Right cardiac atrium (tissue), 5 donors: ENCODE measurements at regions not wholly inside any gene's neighbourhood (a gene's known extent, or its start where the extent isn't known, plus 50 kb on each side); places are given as distances from the start of the nearest gene placed in this dataset.

Experiments used
- ATAC-seq, 2 donors: fragments of 200-7000 bp; cut with Tn5 transposase; one replicate each; pipeline versions ENCODE4 v1.8.0 to v1.9.1; 2020; ENCODE audit warnings: moderate library complexity in 2 of 2, mild to moderate bottlenecking in 1 of 2
- DNase-seq, 3 donors: peaks; one replicate each; pipeline ENCODE4 v3.0.0-alpha.2; 2020
- H3K27ac ChIP-seq: one replicate; pipeline ENCODE4 v1.5.1; 2013; ENCODE audit warnings: mild to moderate bottlenecking, low read length, control low read depth, moderate library complexity
- H3K27me3 ChIP-seq: one replicate; pipeline ENCODE4 v1.6.1; 2013; ENCODE audit not compliant: control insufficient read depth, insufficient read depth
- H3K4me1 ChIP-seq: one replicate; pipeline ENCODE4 v1.6.1; 2013; ENCODE audit warnings: low read length; ENCODE audit not compliant: control insufficient read depth, insufficient read depth
- H3K4me3 ChIP-seq: one replicate; pipeline ENCODE4 v1.5.1; 2013; ENCODE audit warnings: low read length, control low read depth
- H3K9me3 ChIP-seq: one replicate; pipeline ENCODE4 v1.6.1; 2013; ENCODE audit warnings: low read length; ENCODE audit not compliant: control insufficient read depth
- WGBS: extraction: QIAGEN DNeasy Blood & Tissue Kit; methylation state at CpG from one replicate; pipeline ENCODE4 v1.1.7; 2013; 5-methylcytosine and 5-hydroxymethylcytosine counted together
- intact Hi-C, 4 donors: fragments of 100-400 bp; cut with DNase I; formaldehyde crosslinking; loops; one replicate each; pipeline versions ENCODE4 v1.11.0 to v1.14.0; 2022 to 2023
- donor health status: healthy with polysubstance abuse.
- donor health status: DM: no; HTN: yes; CAD: no.
- donor health status: DM: no; HTN: no; CAD: no.
- donor health status: DM: no; HTN: yes; CAD: no; lungs with severe emphysema.
- donor health status: DM: yes; HTN: yes; CAD: no.

DNA sequence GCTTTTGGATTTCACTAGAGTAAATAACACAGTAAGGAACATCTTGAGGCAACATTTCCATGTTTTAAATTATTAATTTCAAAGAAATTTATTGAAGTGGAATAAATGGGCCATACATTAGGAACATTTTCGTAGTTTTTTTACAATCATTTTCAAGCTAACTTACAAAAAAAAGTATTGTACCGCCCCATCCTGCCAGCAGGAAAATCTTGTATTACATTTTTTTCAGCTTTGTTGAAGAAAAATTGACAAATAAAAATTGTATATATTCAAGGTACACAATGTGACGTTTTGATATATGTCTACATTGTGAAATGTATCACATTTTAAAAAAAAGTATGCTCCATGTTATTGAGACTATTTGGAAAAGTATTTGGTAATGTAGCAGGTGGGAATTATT is 1001.9 kb upstream of the NR2F2 start:
- Histone ChIP-seq H3K27ac (no peak overlapping the region), H3K4me1 (no peaks in the 10 kb centered on the region), H3K4me3 (no peak overlapping the region), H3K27me3 (no peaks in the 10 kb centered on the region), H3K9me3 (no peaks in the 10 kb centered on the region)
- 84% methylated on average over 3 of the region's 3 CpGs for whole genome bisulfite sequencing
- ATAC-seq: no peak
- intact Hi-C loops: loop anchor here in 1 of 4 donors (10.0 kb wide), 1 partner anchor 126 kb away; no protein-coding TSS in a partner anchor
- no peak for DNase-seq

DNA sequence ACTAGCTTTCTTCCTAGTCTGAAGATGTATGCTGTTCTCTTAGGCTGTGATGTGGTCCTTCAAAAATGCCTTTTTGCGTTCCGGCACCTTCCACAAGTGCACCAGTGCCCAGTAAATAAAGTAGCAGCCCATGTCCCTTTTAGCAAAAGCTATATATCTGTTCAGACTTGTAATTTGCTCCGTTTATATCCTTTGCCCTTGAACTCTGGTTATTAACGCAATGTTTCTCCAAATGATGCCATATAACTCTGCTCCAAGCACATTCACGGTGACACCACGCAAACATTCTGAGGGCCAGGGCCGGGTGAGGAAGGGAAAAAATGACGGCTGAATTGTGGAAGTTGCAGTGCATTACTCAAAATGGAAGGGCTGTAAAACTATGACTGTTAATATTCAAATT is 1001.1 kb upstream of the NR2F2 start:
- no peak for ATAC-seq
- 76% methylated on average over 8 of the region's 8 CpGs for WGBS
- intact Hi-C loops: loop anchor here in 1 of 4 donors (10.0 kb wide), 1 partner anchor 125 kb away; no protein-coding TSS in a partner anchor

DNA sequence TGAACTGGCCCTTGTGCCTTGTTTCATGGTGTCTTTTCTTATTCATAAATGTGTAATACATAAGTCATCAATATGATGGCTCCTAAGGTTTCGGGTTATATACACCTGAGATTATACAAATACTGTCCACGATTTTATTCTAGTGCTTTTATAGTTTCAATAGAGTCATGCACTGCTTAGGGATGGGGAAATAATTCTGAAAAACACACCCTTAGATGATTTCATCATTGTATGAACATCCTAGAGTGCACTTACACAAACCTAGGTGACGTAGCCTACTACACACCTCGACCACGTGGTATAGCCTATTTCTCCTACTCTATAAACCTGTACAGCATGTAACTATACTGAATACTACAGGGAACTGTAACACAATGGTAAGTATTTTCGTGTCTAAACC is 988.8 kb upstream of the NR2F2 start:
- H3K9me3 ChIP-seq: no peaks in the 10 kb centered on the region
- H3K27me3 ChIP-seq: no peaks in the 10 kb centered on the region
- no peaks in the 10 kb centered on the region for H3K4me1 ChIP-seq
- intact Hi-C loops: no loop called here
- H3K4me3 ChIP-seq: no peak overlapping the region
- no peak for DNase-seq
- ATAC-seq: no peak
- H3K27ac ChIP-seq: no peak overlapping the region
- WGBS: 91% methylated on average over 6 of the region's 6 CpGs

More for the DNA sequence above, 1001.1 kb upstream of the NR2F2 start:
- Histone ChIP-seq H3K4me3 (peak overlapping the region; percentile 46), H3K9me3 (no peaks in the 10 kb centered on the region), H3K4me1 (no peaks in the 10 kb centered on the region), H3K27me3 (no peaks in the 10 kb centered on the region), H3K27ac (peak overlapping the region; percentile 81)
- DNase-seq: no peak

DNA sequence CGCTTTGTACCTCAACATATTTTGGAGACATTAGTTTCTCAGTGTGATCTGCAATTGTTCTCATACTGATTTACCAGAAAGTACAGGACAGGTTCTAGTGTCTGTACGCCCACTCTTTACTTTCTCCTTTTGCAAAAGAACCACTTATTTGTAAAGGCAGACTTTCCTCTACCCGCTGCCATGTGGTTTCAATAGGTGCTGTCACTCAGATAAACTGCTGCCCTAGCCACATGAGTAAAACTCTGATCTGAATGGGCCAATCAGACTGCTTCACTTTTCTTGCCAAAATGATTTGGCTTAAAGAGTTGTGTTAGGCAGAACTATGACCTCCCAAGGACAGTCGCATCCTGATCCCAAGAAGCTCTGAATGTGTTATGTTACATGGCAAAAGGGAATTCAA is 984.6 kb upstream of the NR2F2 start:
- no peak for DNase-seq
- Histone ChIP-seq H3K27me3 (no peaks in the 10 kb centered on the region), H3K4me1 (no peaks in the 10 kb centered on the region), H3K9me3 (no peaks in the 10 kb centered on the region), H3K4me3 (no peak overlapping the region), H3K27ac (no peak overlapping the region)
- no peak for ATAC-seq
- WGBS: 70% methylated on average over 4 of the region's 4 CpGs
- intact Hi-C loops: no loop called here

DNA sequence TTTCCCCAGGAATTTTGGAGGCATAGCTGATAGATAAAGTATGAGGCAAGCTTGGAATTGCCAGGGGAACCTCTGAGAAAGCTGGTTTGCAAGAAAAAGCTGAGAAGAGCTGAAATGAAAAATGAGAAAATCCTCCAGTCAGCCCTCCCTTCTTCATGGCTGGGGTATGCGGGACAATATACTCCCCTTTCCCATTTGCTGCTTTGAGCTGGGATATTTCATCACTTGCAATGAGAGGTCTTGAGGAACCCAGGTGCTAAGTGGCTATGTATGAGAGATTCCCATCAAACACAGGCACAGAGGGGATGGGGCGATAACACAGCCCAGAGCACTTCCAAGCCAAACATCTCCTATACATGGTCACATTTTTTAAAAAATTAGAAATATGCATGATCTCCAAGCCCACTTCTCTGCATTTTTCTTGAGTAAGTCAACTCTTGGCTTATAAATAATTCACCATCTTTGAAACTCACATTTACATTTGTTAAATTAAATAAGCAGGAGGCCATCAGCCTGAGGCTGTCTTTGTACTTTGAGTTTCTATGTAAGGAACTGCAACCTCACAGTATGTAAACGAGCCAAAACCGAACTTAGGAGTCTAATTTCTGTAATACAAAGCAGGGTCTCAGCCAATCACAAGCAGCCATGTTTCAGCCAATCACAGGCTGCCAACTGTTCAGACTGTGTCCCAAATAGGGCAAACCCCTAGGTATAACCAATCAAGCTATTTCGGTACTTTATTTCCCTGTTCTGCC is 983.6 kb upstream of the NR2F2 start:
- no peaks in the 10 kb centered on the region for H3K4me1 ChIP-seq
- 72% methylated on average over 5 of the region's 5 CpGs for WGBS
- H3K4me3 ChIP-seq: no peak overlapping the region
- H3K9me3 ChIP-seq: no peaks in the 10 kb centered on the region
- no peak for DNase-seq
- no peak overlapping the region for H3K27ac ChIP-seq
- H3K27me3 ChIP-seq: no peaks in the 10 kb centered on the region
- intact Hi-C loops: no loop called here
- no peak for ATAC-seq

DNA sequence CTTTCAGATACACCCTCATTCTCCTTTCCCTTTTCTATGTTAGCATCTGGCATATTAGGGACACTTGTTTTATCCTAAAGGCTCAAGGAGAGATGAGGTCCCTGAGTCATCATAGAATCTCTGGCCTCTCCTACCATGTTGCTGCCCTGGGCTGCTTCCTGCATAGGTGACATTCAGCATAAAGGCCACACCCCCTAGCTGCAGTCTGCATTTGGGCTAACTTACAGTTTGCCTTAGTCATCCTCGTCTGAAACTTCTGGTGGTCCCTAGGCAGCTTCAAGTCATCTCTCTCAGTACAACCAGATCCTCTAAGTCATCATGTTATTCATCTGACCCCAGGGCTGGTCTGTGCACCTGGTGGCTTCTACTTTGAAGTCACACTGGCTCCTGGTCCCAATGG is 982.7 kb upstream of the NR2F2 start:
- no peak for DNase-seq
- intact Hi-C loops: no loop called here
- ATAC-seq: no peak
- Histone ChIP-seq H3K9me3 (no peaks in the 10 kb centered on the region), H3K27me3 (no peaks in the 10 kb centered on the region), H3K4me3 (no peak overlapping the region), H3K27ac (no peak overlapping the region), H3K4me1 (no peaks in the 10 kb centered on the region)
- 96% methylated on average over 1 of the region's 1 CpG for WGBS

DNA sequence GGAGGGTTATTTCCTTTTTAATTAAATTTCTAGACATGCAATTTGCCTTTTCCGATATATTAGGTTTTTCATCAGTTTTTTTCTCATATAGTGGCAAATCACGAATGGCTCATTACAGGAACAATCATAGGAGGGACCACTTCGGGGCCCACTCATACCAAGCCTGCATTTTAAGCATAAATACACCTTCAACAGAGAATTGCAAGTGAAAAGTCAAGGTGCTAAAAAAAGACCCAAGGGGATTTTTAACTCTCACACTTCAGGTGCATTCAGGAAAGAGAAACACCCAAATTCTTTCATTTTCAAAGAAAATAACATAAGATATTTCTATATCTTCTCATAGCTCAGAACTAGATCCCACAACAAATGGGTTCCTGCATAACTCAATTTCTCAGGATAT is 979.6 kb upstream of the NR2F2 start:
- H3K27me3 ChIP-seq: no peaks in the 10 kb centered on the region
- H3K4me3 ChIP-seq: no peak overlapping the region
- 89% methylated on average over 3 of the region's 3 CpGs for WGBS
- ATAC-seq: no peak
- no peaks in the 10 kb centered on the region for H3K9me3 ChIP-seq
- no peak for DNase-seq
- no peaks in the 10 kb centered on the region for H3K4me1 ChIP-seq
- intact Hi-C loops: no loop called here
- H3K27ac ChIP-seq: no peak overlapping the region

DNA sequence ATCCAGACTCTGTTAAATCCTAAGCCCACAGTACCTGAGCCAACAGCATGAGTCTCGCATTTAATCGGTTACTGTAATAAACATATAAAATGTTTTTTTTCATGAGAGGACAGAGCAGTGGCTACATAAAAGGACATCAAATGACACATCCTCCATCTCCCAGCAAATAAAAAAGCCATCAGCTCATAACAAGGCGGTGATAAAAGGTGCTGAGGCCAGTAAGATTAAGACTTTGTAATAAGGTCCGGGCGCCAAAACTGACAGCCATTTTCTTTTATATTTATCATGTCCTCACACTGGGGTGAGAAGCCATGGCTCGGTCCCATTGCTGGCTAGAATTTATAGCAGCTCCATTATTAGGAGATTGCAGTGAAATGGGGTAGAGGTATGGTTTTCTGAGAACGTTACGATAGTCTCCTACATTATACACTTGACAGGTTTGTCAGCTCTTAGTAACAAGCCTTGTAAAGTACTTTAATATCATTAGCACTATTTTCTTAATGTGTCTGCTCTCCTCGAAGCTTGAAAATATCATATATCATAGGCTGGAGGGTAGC is 977.8 kb upstream of the NR2F2 start:
- Histone ChIP-seq H3K4me3 (no peak overlapping the region), H3K27me3 (no peaks in the 10 kb centered on the region), H3K9me3 (no peaks in the 10 kb centered on the region), H3K27ac (no peak overlapping the region), H3K4me1 (no peaks in the 10 kb centered on the region)
- DNase-seq (no peak), ATAC-seq (no peak)
- WGBS: 84% methylated on average over 9 of the region's 9 CpGs
- intact Hi-C loops: no loop called here

DNA sequence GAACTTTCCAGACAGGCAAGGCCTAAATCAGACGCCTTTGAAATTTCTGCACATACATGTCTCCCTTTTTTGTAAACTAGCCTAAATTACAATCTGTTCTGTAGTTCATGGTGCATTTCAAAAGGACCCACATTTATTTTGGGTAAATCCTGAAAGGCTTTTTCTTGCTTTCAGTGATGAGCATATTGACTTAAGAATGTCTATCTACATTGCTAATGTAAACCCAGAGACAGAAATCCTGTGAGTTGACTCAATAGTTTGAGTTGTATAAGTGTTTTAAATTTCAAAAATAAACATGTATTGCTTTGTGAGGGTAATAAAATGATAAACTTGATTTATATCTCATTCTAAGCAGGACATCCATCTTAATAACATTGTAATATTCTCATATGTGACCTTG is 977.0 kb upstream of the NR2F2 start:
- no peak for ATAC-seq
- Histone ChIP-seq H3K9me3 (no peaks in the 10 kb centered on the region), H3K27me3 (no peaks in the 10 kb centered on the region), H3K4me1 (no peaks in the 10 kb centered on the region), H3K4me3 (no peak overlapping the region), H3K27ac (no peak overlapping the region)
- DNase-seq: no peak
- 93% methylated on average over 1 of the region's 1 CpG for WGBS
- intact Hi-C loops: no loop called here

DNA sequence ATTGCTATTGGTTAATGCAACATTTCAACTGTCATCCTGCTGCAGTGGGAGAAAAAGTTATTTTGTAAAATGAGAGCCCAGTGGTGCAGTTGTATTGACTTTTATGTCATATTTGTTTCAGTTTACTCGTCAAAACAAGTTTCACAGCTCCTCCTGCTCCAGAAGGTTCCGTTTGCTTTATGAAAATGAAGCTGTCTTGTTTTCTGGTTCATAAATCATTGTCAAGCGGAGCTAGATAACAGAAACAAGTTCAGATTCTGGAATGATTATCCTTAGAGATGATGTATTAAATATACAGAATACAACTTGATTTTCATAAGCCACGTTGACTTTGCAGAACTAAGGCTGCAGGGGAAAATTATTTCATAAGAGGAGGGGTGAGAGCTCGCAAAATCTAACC is 970.5 kb upstream of the NR2F2 start:
- H3K4me1 ChIP-seq: peaks cover 1% of the 10 kb centered on the region
- H3K9me3 ChIP-seq: no peaks in the 10 kb centered on the region
- H3K27ac ChIP-seq: no peak overlapping the region
- ATAC-seq: no peak
- H3K27me3 ChIP-seq: no peaks in the 10 kb centered on the region
- WGBS: 86% methylated on average over 5 of the region's 5 CpGs
- DNase-seq: no peak
- no peak overlapping the region for H3K4me3 ChIP-seq
- intact Hi-C loops: no loop called here

DNA sequence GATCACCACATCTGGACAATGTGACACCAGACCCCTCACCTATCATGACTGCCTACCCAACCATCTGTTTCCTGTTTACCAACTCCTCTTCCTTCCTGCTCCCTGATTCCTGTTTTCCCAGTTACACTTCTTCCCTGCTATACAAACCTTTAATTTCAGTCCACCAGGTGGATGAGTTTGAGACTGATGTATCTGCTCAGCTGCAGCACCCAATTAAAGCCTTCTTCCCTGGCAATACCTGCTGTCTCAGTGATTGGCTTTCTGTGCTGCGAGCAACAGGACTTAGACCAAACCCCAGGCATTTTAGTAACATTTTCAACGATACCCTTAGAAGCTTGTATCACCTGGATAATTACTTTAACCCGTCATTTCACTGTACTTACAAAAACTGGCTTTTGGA is 968.2 kb upstream of the NR2F2 start:
- Histone ChIP-seq H3K9me3 (no peaks in the 10 kb centered on the region), H3K27ac (no peak overlapping the region), H3K4me3 (no peak overlapping the region), H3K27me3 (no peaks in the 10 kb centered on the region), H3K4me1 (peaks cover 1% of the 10 kb centered on the region)
- ATAC-seq (no peak), DNase-seq (no peak)
- intact Hi-C loops: no loop called here
- WGBS: 80% methylated on average over 3 of the region's 3 CpGs
